ENCODE measurements at regions not wholly inside any gene's neighbourhood (a gene's known extent, or its start where the extent isn't known, plus 50 kb on each side); places are given as distances from the start of the nearest gene placed in this dataset.

DNA sequence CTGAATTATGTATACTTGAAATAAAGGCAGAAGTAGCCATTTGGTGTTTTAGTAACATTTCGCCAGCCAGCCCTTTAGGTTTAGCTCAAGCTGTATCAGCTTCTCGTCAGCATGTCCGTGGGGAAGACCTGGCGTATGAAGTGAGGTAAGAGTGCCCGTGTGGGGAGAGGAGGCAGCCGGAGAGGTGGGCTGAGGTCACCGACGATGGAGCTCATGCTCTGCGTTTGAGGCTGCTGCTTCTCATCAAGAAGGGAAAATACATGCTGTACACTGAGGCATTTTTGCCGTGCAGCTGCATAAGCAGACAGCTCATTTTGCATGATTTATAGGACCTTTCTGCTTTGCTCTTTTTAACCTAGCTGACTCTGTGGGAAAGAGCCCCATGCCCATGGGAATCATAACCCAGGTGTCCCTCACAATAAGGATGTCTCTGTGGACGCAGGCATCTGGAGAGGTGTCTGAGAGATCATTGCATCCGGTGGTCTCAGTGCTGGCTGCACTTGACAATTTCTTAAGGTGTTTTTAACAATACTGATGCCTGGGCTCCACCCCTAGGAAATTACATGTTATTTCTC, 179.1 kb downstream of the ABCC12 start:
- TF ChIP-seq, protein P1, sequence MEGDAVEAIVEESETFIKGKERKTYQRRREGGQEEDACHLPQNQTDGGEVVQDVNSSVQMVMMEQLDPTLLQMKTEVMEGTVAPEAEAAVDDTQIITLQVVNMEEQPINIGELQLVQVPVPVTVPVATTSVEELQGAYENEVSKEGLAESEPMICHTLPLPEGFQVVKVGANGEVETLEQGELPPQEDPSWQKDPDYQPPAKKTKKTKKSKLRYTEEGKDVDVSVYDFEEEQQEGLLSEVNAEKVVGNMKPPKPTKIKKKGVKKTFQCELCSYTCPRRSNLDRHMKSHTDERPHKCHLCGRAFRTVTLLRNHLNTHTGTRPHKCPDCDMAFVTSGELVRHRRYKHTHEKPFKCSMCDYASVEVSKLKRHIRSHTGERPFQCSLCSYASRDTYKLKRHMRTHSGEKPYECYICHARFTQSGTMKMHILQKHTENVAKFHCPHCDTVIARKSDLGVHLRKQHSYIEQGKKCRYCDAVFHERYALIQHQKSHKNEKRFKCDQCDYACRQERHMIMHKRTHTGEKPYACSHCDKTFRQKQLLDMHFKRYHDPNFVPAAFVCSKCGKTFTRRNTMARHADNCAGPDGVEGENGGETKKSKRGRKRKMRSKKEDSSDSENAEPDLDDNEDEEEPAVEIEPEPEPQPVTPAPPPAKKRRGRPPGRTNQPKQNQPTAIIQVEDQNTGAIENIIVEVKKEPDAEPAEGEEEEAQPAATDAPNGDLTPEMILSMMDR (IDR thresholded peaks at IDR 0.05; ENCODE audit: low read length) = no peak
- TF ChIP-seq EZH2 (IDR thresholded peaks at IDR 0.05; ENCODE audit: borderline replicate concordance, low read length) = no peak

All from OCI-LY1 (cell line).